Mammary epithelial cell (primary cell): ENCODE measurements at regions not wholly inside any gene's neighbourhood (a gene's known extent, or its start where the extent isn't known, plus 50 kb on each side); places are given as distances from the start of the nearest gene placed in this dataset.

ENCODE experiments used
- CTCF ChIP-seq, 2 donors: IDR thresholded peaks in 1 of 2; conservative IDR thresholded peaks in 1 of 2; 2 replicates each; pipeline ENCODE4 v1.5.1; 2011 to 2012; ENCODE audit warnings: inconsistent platforms in 2 of 2, low read length in 2 of 2, mild to moderate bottlenecking in 2 of 2, control low read depth in 1 of 2, low read depth in 1 of 2; ENCODE audit not compliant: insufficient read depth in 1 of 2; ENCODE audit errors: extremely low read depth in 1 of 2
- EZH2 ChIP-seq: IDR thresholded peaks from 2 replicates; pipeline ENCODE4 v1.6.1; 2012; ENCODE audit warnings: low read length, inconsistent platforms, borderline replicate concordance

GRCh38 chr7:85714043-85714578, 527.3 kb upstream of the SEMA3D start:
- TF ChIP-seq CTCF (conservative IDR thresholded peaks at IDR 0.05 in 1 of 2, IDR thresholded peaks at IDR 0.05 in 1 of 2; ENCODE audit: extremely low read depth in 1 of 2, insufficient read depth in 1 of 2, low read depth in 1 of 2, low read length in 2 of 2) = no peak
- TF ChIP-seq EZH2 = no peak
